HEK293T (cell line): ENCODE measurements at regions not wholly inside any gene's neighbourhood (a gene's known extent, or its start where the extent isn't known, plus 50 kb on each side); places are given as distances from the start of the nearest gene placed in this dataset.

Source experiments
- CTCF ChIA-PET: fragments of 350-600 bp; formaldehyde crosslinking; extraction: SDS; loops from one replicate; lab custom pipeline; 2021; ENCODE audit warnings: antibody characterized with exemption, inconsistent platforms; lab: Yijun Ruan, JAX
- POLR2A ChIA-PET: fragments of 350-600 bp; formaldehyde crosslinking; extraction: SDS; loops from one replicate; lab custom pipeline; 2020; ENCODE audit warnings: antibody characterized with exemption, inconsistent platforms; lab: Yijun Ruan, JAX
- DNase-seq: peaks from one replicate; pipeline ENCODE4 v3.0.0; 2012; ENCODE audit warnings: mixed read lengths; ENCODE audit errors: extremely low spot score
- ARNT ChIP-seq: fragments of 450-650 bp; IDR thresholded peaks from 2 replicates; pipeline ENCODE4 v1.6.1; 2017; ENCODE audit warnings: mild to moderate bottlenecking
- BHLHE40 ChIP-seq: fragments of 450-650 bp; IDR thresholded peaks from 2 replicates; pipeline ENCODE4 v1.6.1; 2016; ENCODE audit warnings: mild to moderate bottlenecking, moderate library complexity, borderline replicate concordance
- CTBP1 ChIP-seq: fragments of 450-650 bp; IDR thresholded peaks from 2 replicates; pipeline ENCODE4 v1.6.1; 2016; ENCODE audit warnings: borderline replicate concordance
- ELF4 ChIP-seq: fragments of 450-650 bp; IDR thresholded peaks from 2 replicates; pipeline ENCODE4 v1.6.1; 2017; ENCODE audit warnings: antibody characterized with exemption
- FOXA1 ChIP-seq: fragments of 450-650 bp; IDR thresholded peaks from 2 replicates; pipeline ENCODE4 v1.6.1; 2016; ENCODE audit warnings: mild to moderate bottlenecking
- FOXK2 ChIP-seq: fragments of 450-650 bp; IDR thresholded peaks from 2 replicates; pipeline ENCODE4 v1.6.1; 2016; ENCODE audit warnings: mild to moderate bottlenecking
- FOXM1 ChIP-seq: fragments of 450-650 bp; IDR thresholded peaks from 2 replicates; pipeline ENCODE4 v1.6.1; 2017; ENCODE audit warnings: mild to moderate bottlenecking, borderline replicate concordance
- HDGF ChIP-seq: fragments of 450-650 bp; IDR thresholded peaks from 2 replicates; pipeline ENCODE4 v1.6.1; 2017; ENCODE audit warnings: antibody characterized with exemption, borderline replicate concordance
- L3MBTL2 ChIP-seq: fragments of 450-650 bp; conservative IDR thresholded peaks from 2 replicates; pipeline ENCODE4 v1.6.1; 2016; ENCODE audit warnings: mild to moderate bottlenecking
- LEF1 ChIP-seq: fragments of 450-650 bp; IDR thresholded peaks from 2 replicates; pipeline ENCODE4 v1.6.1; 2017; ENCODE audit warnings: mild to moderate bottlenecking, borderline replicate concordance
- NFRKB ChIP-seq: fragments of 450-650 bp; IDR thresholded peaks from 2 replicates; pipeline ENCODE4 v1.6.1; 2016; ENCODE audit warnings: mild to moderate bottlenecking, moderate library complexity
- PKNOX1 ChIP-seq: fragments of 450-650 bp; IDR thresholded peaks from 2 replicates; pipeline ENCODE4 v1.6.1; 2016
- SP1 ChIP-seq: fragments of 450-650 bp; IDR thresholded peaks from 2 replicates; pipeline ENCODE4 v1.6.1; 2017
- SUZ12 ChIP-seq: fragments of 450-650 bp; IDR thresholded peaks from 2 replicates; pipeline ENCODE4 v1.6.1; 2016; ENCODE audit warnings: mild to moderate bottlenecking
- TARDBP ChIP-seq: fragments of 450-650 bp; IDR thresholded peaks from 2 replicates; pipeline ENCODE4 v1.6.1; 2016
- ZNF384 ChIP-seq: fragments of 450-650 bp; IDR thresholded peaks from 2 replicates; pipeline ENCODE4 v1.6.1; 2016

GRCh38 chr13:100746953-100747683, 72.5 kb upstream of the TMTC4 start:
- POLR2A ChIA-PET, result no interaction called here

GRCh38 chr13:100738176-100738855, 63.7 kb upstream of the TMTC4 start:
- no peak for DNase-seq
- POLR2A ChIA-PET, result no interaction called here
- TF ChIP-seq ZNF384 (no peak), NFRKB (no peak), TARDBP (no peak), BHLHE40 (no peak), L3MBTL2 (no peak), SUZ12 (no peak), PKNOX1 (no peak), LEF1 (no peak), ARNT (no peak)
- CTCF ChIA-PET, result no interaction called here

More at GRCh38 chr13:100746953-100747683, 72.5 kb upstream of the TMTC4 start:
- TF ChIP-seq FOXA1 (no peak), ZNF384 (no peak), FOXM1 (no peak), ARNT (no peak)
- CTCF ChIA-PET, result no interaction called here
- DNase-seq, result no peak

- CTCF ChIA-PET, result no interaction called here
- TF ChIP-seq FOXK2, result no peak
- TF ChIP-seq FOXA1, result no peak
- no peak for TF ChIP-seq NFRKB
- TF ChIP-seq FOXM1, result no peak
- no peak for TF ChIP-seq L3MBTL2
- no peak for TF ChIP-seq LEF1
- TF ChIP-seq SP1, result no peak
- TF ChIP-seq ELF4, result no peak
- TF ChIP-seq BHLHE40, result no peak
- POLR2A ChIA-PET, result no interaction called here
These were observed 60.9 kb upstream of the TMTC4 start for GRCh38 chr13:100735494-100735893.

GRCh38 chr13:100734194-100734720, 59.7 kb upstream of the TMTC4 start:
- ChIA-PET POLR2A (no interaction called here), CTCF (interaction anchor here (0.6 kb wide), 1 partner anchor 29 kb away, joined by 4 read pairs; no protein-coding TSS in a partner anchor)

More at GRCh38 chr13:100735494-100735893, 60.9 kb upstream of the TMTC4 start:
- DNase-seq, result no peak

GRCh38 chr13:100733261-100733660, 58.7 kb upstream of the TMTC4 start:
- DNase-seq, result no peak
- POLR2A ChIA-PET, result no interaction called here

More at GRCh38 chr13:100734194-100734720, 59.7 kb upstream of the TMTC4 start:
- no peak for DNase-seq
- TF ChIP-seq SP1 (no peak), CTBP1 (no peak), L3MBTL2 (no peak), FOXM1 (no peak), ZNF384 (no peak), LEF1 (no peak), HDGF (no peak), FOXA1 (no peak), ARNT (no peak), BHLHE40 (no peak), TARDBP (no peak)

GRCh38 chr13:100728201-100728600, 53.6 kb upstream of the TMTC4 start:
- POLR2A ChIA-PET, result no interaction called here
- no peak for TF ChIP-seq FOXA1
- no peak for TF ChIP-seq ZNF384
- no peak for TF ChIP-seq TARDBP
- TF ChIP-seq PKNOX1, result no peak
- TF ChIP-seq NFRKB, result no peak
- TF ChIP-seq SUZ12, result no peak
- no peak for TF ChIP-seq CTBP1
- TF ChIP-seq SP1, result no peak
- TF ChIP-seq L3MBTL2, result no peak
- TF ChIP-seq FOXM1, result no peak
- TF ChIP-seq HDGF, result no peak
- TF ChIP-seq ARNT, result no peak
- TF ChIP-seq ELF4, result no peak
- TF ChIP-seq FOXK2, result no peak
- TF ChIP-seq BHLHE40, result no peak
- TF ChIP-seq LEF1, result no peak
- no peak for DNase-seq
- CTCF ChIA-PET, result no interaction called here

More at GRCh38 chr13:100733261-100733660, 58.7 kb upstream of the TMTC4 start:
- no peak for TF ChIP-seq PKNOX1
- no peak for TF ChIP-seq FOXM1
- no peak for TF ChIP-seq FOXK2
- no peak for TF ChIP-seq LEF1
- TF ChIP-seq HDGF, result no peak
- TF ChIP-seq CTBP1, result no peak
- CTCF ChIA-PET, result no interaction called here
